Stimulated activated CD4-positive, alpha-beta T cell treated with anti-CD3 and anti-CD28 coated beads, Interleukin-1b, Interleukin-23, amount 100 ng/mL, for 1 hour (primary cell): ENCODE measurements at regions not wholly inside any gene's neighbourhood (a gene's known extent, or its start where the extent isn't known, plus 50 kb on each side); places are given as distances from the start of the nearest gene placed in this dataset.

Experiments
- DNase-seq, 2 donors: peaks; one replicate each; pipeline ENCODE4 v3.0.0-alpha.2; 2020; ENCODE audit warnings: low read depth in 2 of 2

DNA sequence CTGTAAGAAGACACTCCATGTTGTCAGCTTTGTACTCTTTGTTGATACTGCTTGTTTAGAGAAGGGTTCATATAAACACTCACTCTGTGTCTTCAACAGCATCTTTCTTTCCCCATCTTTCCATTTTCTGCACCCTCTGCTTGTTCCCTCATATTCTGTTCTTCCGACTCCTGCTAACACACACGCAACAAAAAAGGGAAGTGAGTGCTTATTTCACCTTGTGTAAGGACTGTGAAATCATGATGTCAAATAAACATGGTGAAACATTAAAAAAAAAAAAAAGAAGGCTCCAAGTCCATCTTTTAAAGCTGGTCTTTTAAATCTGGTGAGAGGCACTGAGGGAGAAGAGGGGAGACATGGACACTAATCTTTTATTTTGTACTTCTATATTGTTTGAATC lies 145.4 kb downstream of the RPAP3 start:
- no peak for DNase-seq

DNA sequence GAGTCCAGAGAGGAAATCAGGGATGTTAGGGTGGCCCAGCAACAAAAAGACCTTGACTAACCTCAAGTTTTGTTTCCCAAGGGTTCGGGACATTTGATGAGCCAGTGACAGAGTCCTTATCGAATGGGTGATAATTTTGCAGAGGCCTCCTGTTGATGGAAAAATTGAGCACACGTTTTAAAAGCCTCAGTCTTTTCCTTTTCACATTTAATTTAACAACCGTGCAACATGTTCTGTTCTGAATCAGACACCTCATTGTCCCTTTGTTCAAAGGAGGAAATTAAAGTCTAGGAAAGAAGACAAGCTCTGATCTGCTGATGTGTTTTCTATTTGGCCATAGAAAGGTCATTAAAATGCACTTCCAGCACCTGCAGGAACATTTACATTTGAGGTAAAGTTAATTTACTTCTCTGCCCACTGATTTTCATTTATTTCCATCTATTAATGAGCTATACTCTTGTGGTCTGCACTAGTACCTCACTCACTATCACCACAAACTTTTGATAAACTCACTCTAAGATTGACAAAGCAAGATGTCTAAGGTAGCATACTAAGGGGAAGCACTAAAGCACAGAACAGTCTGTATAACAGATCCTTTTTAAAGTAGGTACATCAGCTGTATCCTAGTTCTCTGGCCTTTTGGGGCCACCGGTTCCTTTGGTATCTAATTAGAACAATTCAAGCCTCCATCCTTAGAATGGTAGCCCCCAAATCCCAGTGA lies 147.0 kb downstream of the RPAP3 start:
- no peak for DNase-seq

DNA sequence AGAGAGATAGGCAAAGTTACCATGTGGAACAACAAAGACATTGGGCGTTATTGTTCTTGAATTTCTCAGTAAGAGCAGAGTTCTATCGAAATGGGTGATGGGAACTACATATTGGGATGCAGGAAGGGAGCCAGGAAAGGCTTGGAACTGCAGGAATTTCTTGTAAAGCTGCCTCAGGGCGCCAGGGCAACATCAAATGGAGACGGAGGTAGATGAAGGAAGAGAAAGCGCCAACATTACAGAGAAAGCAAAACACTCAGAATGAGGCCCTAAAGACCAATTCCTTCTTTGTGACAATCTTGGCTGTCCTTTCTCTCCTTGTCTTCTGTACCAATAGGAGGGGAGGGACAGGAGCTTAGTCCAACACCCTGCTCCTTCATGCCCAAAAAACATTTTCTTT lies 148.4 kb downstream of the RPAP3 start:
- no peak for DNase-seq

DNA sequence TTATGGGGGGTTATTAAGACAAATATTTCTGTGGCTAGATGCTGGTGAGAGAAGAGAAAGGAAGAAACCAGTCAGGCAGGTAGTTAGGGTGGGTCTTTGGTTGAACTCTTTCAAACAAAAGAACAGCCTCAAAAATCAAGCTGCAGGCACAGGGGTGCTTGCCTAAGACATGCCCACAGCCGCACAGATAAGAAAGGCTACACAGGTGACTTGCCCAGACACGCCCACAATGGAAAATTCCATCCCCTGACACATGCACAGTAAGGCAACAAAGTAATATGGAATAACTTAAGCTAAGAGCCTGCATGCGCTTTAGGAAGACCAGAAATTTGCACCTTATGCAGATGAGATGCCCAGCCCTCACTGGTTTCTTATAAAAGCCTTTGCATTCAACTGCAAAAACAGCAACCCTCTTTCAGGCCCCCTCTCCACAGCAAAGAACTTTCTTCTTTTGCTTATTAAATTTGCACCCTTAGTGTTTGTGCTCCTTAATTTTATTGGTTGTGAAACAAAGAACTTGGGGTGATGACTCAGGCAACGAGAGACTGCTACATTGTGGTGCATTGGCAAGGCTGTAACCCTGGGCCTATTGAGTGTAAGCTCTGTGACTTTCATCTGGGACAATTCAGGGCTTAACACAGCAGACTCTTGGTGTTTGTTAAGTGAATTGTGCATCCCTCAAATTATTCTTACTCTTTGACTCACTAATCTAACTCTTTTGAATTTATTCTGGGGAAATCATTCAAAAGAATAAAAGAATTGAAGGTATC lies 149.4 kb downstream of the RPAP3 start:
- no peak for DNase-seq

DNA sequence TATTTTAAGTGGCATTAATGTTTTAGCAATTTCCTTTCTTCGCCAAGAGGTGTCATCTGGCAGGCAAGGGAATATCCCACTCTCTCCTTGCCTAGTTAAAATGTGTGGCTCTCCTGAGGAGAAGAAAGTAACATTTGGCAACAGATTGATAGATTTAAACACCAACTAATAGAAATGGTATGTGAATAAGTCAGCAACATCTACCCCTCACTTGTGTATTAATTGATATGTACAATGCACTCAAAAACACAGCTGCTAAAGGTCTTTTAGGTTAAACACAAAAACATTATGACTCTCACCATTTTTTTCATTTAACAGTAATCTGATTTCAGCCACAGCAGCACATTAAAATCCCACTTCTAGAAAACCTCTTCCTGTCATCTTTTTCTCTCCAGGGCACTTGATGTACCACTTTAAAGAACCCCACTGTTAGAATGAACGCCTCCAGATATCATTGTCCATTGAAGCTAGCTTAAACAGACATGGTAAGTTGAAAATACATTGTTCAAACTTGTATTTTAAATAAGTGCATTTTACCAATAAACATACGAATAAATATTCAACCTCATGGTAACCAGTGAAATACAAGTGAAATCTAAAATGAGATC lies 151.7 kb downstream of the RPAP3 start:
- DNase-seq = no peak

DNA sequence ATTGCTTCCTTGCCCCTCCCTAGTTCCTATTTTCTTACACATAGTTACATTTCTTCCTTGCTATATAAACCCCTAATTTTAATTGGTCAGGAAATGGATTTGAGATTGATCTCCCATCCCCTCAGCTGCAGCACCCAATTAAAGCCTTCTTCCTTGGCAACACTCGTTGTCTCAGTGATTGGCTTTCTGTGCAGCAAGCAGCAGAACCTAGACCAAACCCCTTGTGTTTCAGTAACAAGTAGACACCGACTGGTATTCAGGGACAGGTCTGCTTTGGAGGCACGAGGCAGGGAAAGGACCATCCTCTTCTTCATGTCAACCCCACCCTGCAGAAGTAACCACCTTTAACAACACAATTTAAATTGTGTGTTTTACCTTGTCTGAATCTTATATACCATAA lies 152.6 kb downstream of the RPAP3 start:
- DNase-seq = no peak

DNA sequence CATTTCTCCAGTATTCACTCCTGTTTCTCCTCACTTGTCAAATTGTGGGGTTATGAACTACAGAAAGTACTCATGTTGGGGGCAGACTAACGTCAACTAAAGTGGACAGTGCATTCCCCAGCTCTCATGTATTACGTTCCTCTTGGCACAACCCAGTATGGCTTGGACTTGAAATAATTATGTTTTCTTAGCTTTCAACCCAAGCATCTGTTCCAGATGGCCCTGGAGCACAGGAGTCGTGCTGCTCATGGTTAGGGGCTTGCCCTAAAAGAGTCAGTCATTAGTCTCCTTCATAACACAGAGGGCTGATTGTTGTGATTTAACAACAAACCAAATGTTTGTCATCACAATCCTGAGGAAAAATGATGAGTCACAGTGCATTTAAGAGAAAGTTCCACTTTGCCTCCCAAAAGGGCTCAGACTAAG lies 154.4 kb downstream of the RPAP3 start:
- DNase-seq = no peak

DNA sequence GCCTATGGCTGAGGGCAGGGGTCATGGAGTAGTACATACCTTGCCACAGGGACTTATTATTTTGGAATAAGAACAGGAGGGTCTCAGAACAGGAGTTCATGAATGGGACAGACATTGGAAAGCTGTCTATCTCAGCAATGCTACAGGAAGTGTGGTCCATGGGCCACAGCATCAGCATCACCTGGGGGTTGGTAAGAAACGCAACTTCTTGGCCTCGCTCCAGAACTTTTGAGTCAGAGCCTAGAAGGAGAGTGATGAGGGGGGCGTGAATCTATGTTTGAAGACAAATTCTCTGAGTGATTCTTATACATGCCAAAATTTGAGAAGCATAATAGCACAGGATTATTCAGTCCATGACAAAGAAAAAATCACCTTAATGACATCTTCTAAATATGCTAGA lies 156.6 kb downstream of the RPAP3 start:
- DNase-seq = no peak

DNA sequence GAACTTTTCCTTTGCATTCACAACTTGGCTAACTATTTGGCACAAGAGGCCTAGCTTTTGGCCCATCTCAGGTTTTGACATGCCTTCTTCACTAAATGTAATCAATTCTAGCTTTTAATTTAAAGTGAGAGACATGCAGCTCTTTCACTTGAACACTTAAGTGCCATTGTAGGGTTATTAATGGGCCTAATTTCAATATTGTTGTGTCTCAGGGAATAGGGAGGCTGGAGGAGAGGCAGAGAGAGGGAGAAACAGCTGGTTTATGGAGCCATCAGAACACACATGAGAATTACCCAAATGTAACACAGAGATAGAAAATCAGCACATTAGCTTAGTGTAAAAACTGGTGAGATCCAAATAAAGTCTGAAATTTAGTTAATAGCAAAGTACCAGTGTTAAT lies 157.4 kb downstream of the RPAP3 start:
- DNase-seq = no peak

DNA sequence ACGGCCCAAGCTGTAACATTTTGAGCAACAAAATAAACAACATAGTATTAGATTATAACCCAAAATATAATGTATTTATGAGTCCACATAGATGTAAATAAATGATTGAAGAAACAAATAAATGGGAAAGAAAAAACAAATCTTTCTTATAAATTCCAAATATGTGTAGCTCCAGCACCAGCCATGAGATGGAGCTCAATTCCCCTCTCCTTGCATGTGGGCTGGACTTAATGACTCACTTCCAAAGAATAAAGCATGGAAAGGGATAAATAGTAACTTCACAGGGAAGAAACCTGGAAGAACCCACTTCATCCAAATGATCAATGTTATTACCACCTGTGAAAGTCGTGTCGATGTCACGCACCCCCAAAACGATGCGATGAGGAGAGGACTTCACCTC lies 158.8 kb downstream of the RPAP3 start:
- DNase-seq = no peak

DNA sequence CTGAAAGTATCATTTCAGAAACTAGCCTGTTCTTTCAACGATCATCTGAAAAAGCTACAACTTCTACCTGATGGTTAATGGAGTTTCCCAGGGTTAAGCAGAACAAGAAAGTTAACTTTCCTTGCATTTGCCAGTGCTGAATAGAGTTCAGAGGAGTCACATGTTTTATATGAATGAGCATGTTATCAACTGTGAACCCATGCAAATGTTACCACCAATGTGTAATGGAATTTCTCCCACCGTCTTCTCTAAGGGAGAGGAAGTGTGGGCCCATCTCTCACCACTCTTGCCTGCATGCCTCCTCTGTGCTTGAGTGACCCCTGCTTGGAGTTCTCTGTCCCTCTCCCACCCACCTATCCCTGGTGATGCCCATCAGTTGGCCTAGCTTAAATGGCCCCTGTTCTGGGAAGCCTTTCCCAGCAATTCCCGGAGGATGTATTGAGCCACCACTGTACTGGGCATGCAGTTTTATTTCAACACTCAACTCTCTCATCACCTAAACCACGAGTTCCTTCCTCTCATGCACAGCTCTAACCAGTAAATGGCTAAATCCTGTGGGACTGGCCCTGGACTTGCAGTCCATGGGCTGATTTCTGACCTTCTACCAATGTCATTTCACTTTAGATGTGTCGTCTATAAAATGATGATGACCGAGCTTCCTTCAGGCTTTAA lies 159.8 kb downstream of the RPAP3 start:
- no peak for DNase-seq

DNA sequence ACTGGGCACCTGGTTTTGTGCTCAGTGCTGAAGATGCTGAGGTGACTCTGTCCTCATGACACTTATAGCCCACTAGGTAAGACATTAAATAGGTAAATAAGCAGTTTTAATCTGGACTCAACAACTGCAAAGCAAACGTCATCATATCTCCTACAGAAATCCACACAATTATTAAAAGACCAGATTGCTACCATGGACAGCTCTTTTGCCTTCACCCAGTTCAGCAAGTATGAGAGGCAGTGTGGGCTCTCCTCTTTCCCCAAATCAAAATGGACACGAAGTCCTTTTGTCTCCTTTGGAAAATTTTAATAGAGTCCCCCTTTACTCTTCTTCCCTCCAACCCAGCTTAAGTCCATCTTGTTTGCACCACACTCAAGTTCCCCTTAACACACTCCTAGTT lies 171.1 kb downstream of the RPAP3 start:
- no peak for DNase-seq

DNA sequence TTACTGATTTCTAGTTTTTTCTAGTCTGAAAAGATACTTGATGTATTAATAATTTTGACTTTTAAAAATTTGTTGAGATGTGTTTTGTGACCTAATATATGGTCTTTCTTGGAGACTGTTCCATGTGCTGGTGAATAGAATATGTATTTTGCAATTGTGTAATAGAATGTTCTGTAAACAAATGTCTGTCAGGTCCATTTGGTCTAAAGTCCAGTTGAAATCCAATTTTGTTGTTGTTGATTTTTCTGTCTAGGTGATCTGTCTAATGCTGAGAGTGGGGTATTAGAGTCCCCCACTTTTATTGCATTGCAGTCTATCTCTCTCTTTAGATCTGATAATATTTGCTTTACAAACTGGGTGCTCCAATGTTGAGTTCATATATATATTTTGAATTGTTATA lies 175.8 kb downstream of the RPAP3 start:
- no peak for DNase-seq

DNA sequence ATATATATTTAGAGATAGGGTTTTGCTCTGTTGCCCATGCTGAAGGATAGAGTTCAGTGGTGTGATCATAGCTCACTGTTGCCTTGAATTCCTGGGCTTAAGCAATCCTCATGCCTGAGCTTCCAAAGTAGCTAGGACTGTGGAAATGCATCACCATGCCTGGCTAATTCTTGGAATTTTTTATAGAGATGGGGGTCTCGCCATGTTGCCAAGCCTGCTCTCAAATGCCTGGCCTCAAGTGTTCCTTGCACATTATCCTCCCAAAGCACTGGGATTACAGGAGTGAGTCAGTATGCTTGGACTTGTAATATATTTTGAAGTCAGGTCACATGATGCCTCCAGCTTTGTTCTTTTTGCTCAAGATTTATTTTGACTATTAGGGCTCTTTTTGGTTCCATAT lies 178.0 kb downstream of the RPAP3 start:
- DNase-seq = no peak

DNA sequence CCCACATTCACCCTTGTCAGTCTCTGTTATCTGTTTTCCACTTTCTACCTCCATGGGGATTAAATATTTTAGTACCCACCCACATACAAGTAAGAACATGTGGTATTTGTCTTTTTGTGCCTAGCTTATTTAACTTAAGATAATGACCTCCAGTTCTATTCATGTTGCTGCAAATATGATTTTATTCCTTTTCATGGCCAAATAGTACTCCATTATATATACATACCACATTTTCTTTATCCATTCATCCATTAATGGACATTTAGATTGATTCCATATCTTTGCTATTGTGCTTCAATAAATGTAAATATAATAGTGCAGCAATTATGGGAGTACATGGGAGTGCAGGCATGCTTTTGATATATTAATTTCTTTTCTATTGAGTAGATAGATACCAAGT lies 185.8 kb downstream of the RPAP3 start:
- DNase-seq = no peak

DNA sequence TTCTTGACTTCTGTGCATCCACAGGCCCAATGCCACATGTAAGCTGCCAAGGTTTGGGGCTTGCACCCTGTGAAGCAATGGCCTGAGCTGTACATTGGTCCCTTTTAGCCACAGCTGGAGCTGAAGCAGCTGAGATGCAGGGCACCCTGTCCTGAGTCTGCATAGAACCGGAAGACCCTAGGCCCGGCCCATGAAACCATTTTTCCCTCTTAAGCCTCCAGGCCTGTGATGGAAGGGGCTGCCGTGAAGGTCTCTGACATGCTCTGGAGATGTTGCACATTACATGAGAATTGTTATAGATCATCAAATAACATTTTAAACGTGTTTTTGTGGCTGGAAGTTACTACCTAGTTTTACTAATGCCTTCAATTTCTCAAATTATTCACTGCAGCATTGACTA lies 188.7 kb downstream of the RPAP3 start:
- DNase-seq = no peak

DNA sequence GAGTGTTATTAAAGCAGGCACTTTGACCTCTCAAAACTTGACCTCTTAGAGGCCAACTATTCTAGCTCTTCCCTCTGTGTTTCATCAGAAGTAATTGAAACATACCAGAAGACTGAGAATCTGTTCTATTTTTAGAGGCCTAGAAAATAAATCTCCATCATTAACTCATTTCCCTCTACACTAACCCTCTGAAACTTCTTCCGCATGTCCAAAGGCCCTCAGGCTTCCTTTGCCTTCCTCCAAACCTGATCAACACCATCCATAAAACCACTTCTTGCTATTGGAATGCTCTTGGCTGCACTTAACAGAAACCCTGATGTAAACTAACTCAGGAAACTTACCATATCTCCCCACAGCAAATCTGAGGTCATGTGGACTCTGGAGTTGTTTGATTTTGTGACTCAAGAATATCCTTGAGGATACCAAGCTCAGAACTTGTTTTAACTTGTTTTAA lies 196.4 kb downstream of the RPAP3 start:
- DNase-seq = no peak

DNA sequence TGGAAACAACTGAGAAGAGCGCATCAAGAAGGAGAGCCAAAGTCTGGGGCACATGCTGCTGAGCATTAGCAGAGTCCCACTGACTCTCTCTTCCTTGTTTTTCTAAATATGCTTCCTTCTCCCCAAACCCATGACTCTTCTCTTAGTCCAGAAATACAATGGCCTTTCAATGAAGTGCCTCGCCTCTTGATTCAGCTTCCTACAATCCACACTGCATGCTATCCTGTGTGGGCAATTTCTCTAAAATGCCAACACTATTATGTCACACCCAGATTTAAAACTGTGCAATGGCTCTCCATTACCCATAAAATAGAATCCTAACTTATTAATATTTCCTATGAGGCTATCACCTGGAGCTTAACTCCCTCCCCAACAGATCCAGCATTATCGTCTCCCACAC lies 198.6 kb downstream of the RPAP3 start:
- DNase-seq = no peak

DNA sequence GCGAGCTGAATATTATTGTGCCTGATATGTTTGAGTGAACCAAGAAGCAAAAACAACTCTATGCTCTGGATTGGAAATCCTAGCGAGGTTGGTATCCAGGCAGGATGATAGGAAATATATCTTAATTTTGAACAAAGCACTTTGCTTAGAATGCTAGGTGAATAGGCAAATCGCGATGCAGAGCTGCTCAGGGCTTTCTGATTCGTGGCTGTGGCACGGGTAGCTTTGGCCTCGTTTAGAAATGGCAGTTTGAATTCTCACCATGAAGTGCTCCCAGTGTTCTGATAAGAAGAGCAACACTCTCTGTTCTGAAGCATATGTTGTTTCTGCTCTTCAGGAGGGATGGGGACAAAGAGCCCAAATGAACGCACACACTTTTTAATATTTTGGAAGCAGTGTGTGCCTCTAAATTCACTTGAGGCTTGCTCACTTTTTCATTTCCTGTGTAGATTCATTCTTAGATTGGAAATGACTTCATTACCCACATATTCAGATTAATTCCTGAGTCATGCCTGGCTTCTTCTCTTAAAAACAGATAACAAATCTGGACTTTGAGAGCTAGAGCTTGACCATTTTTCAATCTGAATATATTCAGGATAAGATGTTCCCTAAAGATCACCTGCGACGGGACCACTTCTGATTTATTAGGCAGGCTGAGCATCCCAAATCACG lies 200.9 kb downstream of the RPAP3 start:
- DNase-seq = no peak

DNA sequence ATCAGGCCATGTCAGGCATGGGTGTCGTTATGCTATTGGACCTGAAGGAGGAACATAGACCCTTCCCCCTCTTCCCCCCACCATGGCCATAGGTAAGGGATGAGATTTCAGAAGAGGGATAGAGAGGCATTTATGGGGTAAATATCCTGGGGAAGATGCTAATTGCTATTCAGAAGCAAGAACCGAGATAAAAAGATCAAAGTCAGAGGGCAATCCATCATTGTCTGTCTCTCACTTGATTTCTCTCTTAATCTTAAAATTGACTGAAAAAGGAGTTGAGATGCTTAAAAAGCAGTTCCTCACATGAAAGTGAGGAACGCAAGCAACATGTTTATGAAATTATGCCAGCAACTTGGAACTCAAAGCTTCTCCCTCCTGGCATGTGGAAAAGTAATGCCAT lies 212.0 kb downstream of the RPAP3 start:
- DNase-seq = no peak

DNA sequence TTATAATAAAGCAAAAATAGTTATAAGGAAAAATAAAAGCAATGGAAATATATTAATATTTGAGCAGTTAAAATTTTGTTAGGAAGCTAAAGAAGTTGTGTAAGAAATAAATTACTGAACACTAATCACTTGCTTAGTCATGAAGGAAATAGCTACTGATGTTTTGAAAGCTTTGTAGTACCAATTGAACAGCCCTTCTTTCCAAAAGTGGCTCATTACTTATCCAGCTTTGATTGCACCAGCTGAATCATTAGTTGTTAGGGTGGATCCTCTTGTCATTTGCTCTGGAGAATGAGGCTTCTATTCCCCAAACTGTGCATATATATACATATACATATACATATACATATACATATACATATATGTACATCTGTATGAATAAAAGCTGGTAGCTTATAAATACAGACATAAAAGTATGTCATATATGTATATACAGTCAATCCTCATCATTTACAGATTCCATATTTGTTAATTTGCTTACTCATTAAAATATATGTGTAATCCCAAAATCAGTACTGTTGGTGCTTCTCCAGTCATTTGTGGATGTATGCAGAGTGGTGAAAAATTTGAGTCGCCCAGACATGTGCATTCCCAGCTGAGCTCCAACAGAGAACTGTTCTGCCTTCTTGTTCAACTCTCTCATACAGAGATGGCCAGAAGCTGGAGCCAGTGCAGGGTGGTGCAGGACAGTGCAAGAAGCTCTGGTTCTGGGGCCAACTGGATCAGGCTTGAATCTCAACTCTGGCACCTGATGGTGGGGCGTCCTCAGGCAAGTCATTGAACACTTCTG lies 214.1 kb downstream of the RPAP3 start:
- DNase-seq = no peak
